Hematopoietic multipotent progenitor cell treated with erythropoietin and hydrocortisone succinate and interleukin-3 and kit ligand, for 15 days (in vitro differentiated cells): ENCODE measurements at regions not wholly inside any gene's neighbourhood (a gene's known extent, or its start where the extent isn't known, plus 50 kb on each side); places are given as distances from the start of the nearest gene placed in this dataset.

Experiments used
- DNase-seq: peaks from one replicate; pipeline ENCODE4 v3.0.0-alpha.2; 2015; ENCODE audit warnings: low spot score

GRCh38 chr1:208782186-208782585, 538.0 kb upstream of the PLXNA2 start:
- no peak for DNase-seq

DNA sequence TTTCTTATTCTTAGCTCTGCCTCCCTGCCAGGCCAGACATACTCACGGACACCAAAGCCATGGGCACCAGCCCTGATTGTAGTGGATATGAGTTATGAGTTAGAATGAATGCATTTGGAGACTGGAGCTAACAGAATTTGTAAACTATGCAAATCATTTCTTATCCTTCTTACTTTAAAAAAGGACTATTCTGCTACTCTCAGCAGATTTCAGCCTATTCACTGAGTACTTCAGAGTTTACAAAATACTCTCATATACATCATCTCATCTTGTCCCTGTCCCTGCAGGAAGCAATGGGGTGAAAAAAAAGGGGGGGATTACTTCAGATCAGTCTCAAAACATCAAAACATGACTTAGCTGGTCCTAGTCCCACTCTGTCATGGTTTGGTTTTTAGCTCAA, 541.4 kb upstream of the PLXNA2 start:
- no peak for DNase-seq

- DNase-seq = no peak
These were observed 543.0 kb upstream of the PLXNA2 start for GRCh38 chr1:208787219-208787618.

DNA sequence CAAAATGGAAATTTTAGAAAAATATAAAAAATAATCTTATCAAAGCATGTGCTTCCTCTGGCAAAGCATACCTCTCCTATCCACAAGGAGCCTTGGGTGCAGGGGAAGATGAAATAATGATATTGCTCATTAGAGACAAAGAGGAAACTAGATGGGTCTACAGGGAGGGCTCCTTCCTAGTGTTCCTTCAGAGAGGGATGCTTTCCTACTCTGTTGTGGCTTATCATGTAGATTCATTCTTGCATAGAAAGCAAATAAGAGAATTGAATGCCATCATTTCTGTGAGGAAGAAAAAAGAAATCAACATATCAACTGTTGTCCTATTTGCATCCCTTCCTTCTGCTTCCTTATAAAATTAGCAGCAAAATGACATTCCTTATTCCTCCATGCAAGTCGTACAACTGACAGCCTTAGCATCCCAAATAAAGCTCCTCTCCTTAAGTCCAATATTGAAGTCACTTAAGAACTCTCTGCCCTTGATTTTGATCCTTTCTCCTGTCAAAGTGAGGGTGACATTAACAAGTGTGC, 543.9 kb upstream of the PLXNA2 start:
- no peak for DNase-seq

DNA sequence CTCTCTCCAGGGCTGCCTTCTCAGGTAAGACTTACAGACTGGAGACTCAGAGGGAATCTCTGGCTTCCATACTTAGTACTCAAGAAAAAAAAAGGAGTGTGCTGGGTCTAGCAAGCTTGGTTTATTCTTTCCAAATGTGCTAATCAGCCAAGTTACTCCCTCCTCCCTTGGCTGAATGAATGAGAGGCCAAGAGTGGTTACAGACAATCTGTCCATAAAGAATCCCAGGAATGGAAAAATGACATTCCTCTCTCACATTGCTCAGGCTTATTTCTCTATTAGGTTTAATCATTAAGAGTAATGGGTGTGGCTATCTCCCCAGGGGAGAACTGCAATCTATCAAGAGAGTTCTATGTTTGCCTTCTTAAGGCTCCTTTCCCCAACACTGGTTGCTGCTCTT, 547.3 kb upstream of the PLXNA2 start:
- no peak for DNase-seq

DNA sequence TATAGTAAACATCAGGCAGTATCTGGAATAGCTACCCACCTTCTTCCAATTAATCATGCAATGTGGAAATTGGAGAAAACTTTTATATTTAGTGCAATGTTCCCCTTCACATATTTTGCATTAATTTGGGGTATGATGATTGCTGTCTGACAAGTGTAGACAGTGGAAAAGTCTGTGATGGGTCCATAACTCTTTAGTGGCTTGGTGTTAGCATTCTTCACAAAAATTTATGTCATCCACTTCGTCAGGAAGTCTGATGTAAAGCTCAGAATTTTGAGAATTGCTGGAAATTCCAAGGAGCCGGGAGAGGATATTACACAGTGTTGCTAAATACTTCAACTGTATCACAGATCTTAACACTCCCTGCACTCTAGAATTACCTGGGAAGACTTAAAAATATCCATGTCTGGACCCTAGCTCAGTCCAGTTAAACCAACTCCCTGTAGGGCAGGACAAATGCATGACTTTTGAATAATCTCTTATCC, 549.7 kb upstream of the PLXNA2 start:
- no peak for DNase-seq

- no peak for DNase-seq
These were observed 555.0 kb upstream of the PLXNA2 start for GRCh38 chr1:208799186-208799585.

GRCh38 chr1:208803011-208803811, 559.0 kb upstream of the PLXNA2 start:
- no peak for DNase-seq

- no peak for DNase-seq
These were observed 563.4 kb upstream of the PLXNA2 start for GRCh38 chr1:208807446-208808127.

GRCh38 chr1:208808301-208808700, 564.1 kb upstream of the PLXNA2 start:
- no peak for DNase-seq

DNA sequence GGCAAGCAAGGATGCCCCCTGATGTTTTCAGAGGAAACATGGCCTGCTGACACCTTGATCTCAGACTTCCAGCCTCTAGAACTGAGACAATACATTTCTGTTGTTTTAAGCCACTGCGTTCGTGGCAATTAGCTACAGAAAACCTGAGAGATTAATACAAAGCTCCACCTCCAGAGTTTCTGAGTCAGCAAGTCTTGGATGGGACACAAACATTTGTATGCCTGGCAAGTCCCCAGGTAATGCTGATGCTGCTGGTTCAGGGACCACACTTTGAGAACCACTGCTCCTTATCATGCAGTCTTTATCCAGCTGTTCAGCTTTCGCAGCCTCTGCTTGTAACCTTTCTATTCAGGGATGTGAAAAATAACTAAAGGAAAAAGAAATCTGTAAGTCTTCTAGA, 565.7 kb upstream of the PLXNA2 start:
- DNase-seq = no peak

DNA sequence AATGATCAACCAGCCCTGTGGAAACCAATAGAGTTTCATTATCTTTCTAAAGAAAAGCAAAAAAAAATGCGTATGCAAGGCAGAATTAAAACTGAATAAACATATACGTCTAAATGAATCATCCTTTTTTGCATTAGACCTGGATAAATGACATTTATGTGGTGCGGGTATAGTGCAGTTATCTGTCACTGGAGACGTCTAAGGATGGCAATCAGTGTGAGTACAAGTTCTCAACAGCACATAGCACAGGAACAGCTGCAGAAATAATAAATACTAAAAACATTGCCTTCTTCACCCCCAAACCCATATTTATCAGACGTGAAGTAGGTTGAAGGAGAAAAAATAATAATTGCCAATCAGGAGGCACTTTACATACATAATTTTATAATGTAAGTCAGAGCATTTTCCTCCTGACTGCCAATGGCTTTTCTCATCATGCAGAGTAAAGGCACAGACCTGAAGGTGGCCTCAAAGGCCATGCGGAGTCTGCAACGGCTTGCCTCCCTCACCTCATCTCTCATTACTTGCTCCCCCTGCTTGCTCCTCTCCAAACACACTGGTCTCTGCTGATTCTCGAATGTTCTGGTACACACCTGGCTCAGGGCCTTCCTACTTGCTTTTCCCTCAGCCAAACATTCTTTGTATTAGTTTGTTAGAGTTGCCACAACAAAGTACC, 574.7 kb upstream of the PLXNA2 start:
- DNase-seq = no peak

- DNase-seq = no peak
These were observed 576.5 kb upstream of the PLXNA2 start for GRCh38 chr1:208820580-208821212.

- no peak for DNase-seq
These were observed 577.8 kb upstream of the PLXNA2 start for GRCh38 chr1:208821939-208822338.

- DNase-seq = no peak
These were observed 581.1 kb upstream of the PLXNA2 start for GRCh38 chr1:208825300-208825699.

- DNase-seq = no peak
These were observed 585.4 kb upstream of the PLXNA2 start for GRCh38 chr1:208829595-208829994.

DNA sequence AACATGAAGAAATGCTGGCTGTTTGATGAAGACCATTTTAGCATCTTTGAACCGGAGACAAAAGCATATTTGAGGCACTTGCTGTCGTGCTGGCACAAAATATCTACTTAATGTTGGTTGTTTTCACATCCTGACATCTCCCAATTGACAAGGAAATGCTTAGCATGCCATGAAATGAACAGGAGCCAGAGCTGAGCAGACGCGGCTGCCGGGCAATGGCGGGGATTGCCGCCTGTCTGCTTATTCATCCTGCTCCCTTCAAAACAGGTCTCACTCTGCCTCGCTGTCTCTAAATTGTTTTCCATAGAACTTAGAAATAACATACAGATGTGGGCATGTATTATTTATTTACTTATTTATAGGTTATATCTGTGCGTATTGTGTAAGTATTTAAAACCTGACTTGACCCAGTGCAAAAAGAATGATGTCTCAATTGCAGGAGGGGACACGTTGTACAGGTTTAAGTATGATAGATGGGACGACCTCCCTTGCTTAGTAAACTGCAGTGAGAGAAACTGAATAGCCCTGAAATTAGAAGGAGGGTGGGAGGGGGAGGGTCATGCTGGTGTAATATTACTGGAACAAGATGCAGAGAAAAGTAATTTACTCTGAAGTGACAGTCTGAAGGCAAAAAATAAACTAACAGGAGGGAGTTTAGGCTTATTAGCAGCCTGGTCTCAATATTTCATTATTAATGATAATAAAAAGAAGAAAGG, 590.4 kb upstream of the PLXNA2 start:
- DNase-seq = no peak

DNA sequence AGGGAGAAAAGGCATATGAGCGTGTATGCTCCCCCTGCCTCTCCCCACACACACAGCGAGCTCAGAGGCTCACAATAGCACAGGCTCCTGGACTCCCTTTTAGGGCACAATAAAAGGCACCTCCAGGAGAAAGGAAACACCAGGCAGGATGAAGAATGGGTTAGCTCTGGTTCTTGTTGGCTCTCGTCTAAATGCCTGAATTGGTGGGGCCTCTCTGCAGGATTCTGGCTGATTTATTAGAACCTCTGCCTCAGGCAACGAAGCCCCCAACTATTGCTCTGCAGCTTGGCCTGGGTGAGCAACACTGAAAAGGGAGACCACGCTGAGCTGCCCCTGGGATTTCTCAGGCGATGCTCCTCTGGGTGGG, 590.9 kb upstream of the PLXNA2 start:
- no peak for DNase-seq

DNA sequence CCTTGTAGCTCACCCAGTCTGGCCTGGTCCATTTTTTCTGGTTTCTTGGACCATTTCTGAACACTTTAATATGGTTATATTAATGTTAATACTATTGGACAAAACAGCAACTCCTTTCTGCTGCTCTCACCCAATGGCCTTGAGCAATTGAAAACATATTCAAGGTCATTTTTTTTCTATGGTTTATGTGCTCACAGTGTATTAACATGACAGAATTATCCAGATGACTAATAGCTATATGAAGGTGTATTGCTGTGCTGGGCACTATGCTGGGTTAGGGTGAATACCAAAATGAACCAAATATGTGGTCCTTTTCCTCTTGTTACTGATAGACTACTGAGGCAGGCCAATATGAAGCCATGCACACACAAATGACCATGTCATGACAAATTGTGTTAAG, 591.6 kb upstream of the PLXNA2 start:
- no peak for DNase-seq

GRCh38 chr1:208837242-208837641, 593.1 kb upstream of the PLXNA2 start:
- no peak for DNase-seq

GRCh38 chr1:208841436-208841835, 597.3 kb upstream of the PLXNA2 start:
- DNase-seq = no peak

DNA sequence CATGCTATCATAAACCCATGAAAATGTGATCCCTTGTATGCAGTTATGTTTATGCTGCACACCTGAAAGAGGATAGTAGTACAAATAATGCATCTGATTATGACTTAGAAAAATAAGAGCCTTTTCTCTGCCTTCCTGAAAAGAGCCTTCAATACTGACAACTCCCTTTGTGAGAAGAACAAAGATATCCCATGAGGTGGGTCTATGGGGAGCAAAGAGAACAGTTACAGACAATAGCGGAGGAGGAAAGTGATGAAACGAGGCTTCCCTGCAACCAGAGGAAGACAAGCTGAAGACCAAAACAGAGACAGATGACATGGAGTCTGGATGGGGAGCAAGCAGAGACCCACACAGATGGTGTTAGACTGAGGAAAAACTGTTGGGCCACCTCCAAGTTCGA, 598.3 kb upstream of the PLXNA2 start:
- DNase-seq = no peak
